ENCODE measurements at regions not wholly inside any gene's neighbourhood (a gene's known extent, or its start where the extent isn't known, plus 50 kb on each side); places are given as distances from the start of the nearest gene placed in this dataset.

- TF ChIP-seq EP300 (IDR thresholded peaks at IDR 0.05; ENCODE audit: borderline replicate concordance) (peak; percentile 77; the same call in 1 of the 2 replicates), YY1 (IDR thresholded peaks at IDR 0.05; ENCODE audit: low read depth) (no peak), TCF12 (IDR thresholded peaks at IDR 0.05; ENCODE audit: low read depth) (peak; percentile 80), CREB1 (IDR thresholded peaks at IDR 0.05; ENCODE audit: low read depth) (no peak), TAF1 (IDR thresholded peaks at IDR 0.05; ENCODE audit: low read depth) (no peak), CEBPB (IDR thresholded peaks at IDR 0.05) (no peak), NFIC (IDR thresholded peaks at IDR 0.05) (peak; percentile 67), EGR1 (IDR thresholded peaks at IDR 0.05) (no peak), REST (IDR thresholded peaks at IDR 0.05; ENCODE audit: low read depth) (no peak), ZBTB7A (IDR thresholded peaks at IDR 0.05; ENCODE audit: low read depth) (no peak), USF1 (IDR thresholded peaks at IDR 0.05) (no peak), RAD21 (IDR thresholded peaks at IDR 0.05; ENCODE audit: low read depth) (peak; percentile 20; the same call in 1 of the 2 replicates), MAX (IDR thresholded peaks at IDR 0.05) (peak; percentile 78; the same call in 1 of the 2 replicates)
Observed at GRCh38 chr3:110526777-110527727, 544.6 kb upstream of the NECTIN3 start.

All from Ishikawa (cell line).